Naive thymus-derived CD8-positive, alpha-beta T cell (primary cell): ENCODE measurements at regions not wholly inside any gene's neighbourhood (a gene's known extent, or its start where the extent isn't known, plus 50 kb on each side); places are given as distances from the start of the nearest gene placed in this dataset.

Experiments used
- ATAC-seq, 2 donors: fragments of 150-1000 bp; cut with Tn5 transposase in 1 of 2; sonication (Bioruptor Pico), chemical (Tn5 transposase) in 1 of 2; 1 replicate in 1 of 2; 2 replicates in 1 of 2; pipeline ENCODE4 v1.10.0; 2021; ENCODE audit warnings: mild to moderate bottlenecking in 2 of 2, moderate library complexity in 2 of 2
- POLR2A ChIA-PET: fragments of 350-600 bp; sonication (Branson Sonifier 250); formaldehyde crosslinking; loops from one replicate; lab custom pipeline; 2021; ENCODE audit warnings: antibody characterized with exemption; lab: Charles Lee
- DNase-seq, 10 donors: peaks; one replicate each; pipeline versions ENCODE4 v3.0.0 to v3.0.0-alpha.2; 2020 to 2022
- H3K27ac Mint-ChIP-seq, 10 donors: one replicate each; pipeline ENCODE4 v1.8.0; 2020 to 2022; ENCODE audit warnings: mild to moderate bottlenecking in 10 of 10, mixed read lengths in 10 of 10, moderate library complexity in 4 of 10, inconsistent platforms in 1 of 10
- H3K27me3 Mint-ChIP-seq, 5 donors: one replicate each; pipeline ENCODE4 v1.8.0; 2021 to 2022; ENCODE audit warnings: mixed read lengths in 5 of 5
- H3K36me3 Mint-ChIP-seq, 3 donors: one replicate each; pipeline ENCODE4 v1.8.0; 2020 to 2022; ENCODE audit warnings: mixed read lengths in 3 of 3, mild to moderate bottlenecking in 2 of 3, inconsistent platforms in 1 of 3
- H3K4me1 Mint-ChIP-seq, 4 donors: one replicate each; pipeline ENCODE4 v1.8.0; 2021 to 2022; ENCODE audit warnings: mixed read lengths in 4 of 4
- H3K4me3 Mint-ChIP-seq, 10 donors: one replicate each; pipeline ENCODE4 v1.8.0; 2020 to 2022; ENCODE audit warnings: mild to moderate bottlenecking in 10 of 10, mixed read lengths in 10 of 10, moderate library complexity in 6 of 10, inconsistent platforms in 1 of 10
- H3K9me3 Mint-ChIP-seq, 9 donors: one replicate each; pipeline ENCODE4 v1.8.0; 2020 to 2022; ENCODE audit warnings: mixed read lengths in 9 of 9, mild to moderate bottlenecking in 3 of 9, inconsistent platforms in 1 of 9, moderate library complexity in 1 of 9

DNA sequence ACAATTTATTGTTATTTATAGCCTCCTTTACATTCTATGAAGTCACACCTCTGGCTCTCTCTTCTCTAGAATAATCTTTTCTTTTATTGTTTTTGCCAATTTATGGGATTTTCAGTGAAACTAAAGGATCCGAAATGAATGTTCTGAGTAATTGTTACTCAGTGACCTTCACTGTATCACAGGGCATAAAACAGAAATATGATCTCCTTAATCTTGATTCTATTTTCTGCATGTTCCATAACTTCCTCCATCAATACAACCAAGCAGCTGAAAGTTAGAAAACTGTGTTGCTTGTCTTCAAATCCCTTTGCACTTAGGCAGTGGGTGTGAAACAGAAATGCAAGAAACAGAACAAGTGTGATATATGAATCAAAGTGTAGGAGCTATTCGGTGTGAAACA lies 57.4 kb upstream of the FERD3L start:
- H3K4me1 Mint-ChIP-seq, result no peaks in the 10 kb centered on the region
- DNase-seq (no peak), ATAC-seq (no peak)
- H3K9me3 Mint-ChIP-seq, result peaks cover 0 to 12% (median 3%) of the 10 kb centered on the region in 9 donors
- H3K27ac Mint-ChIP-seq, result no peak overlapping the region
- H3K27me3 Mint-ChIP-seq, result no peaks in the 10 kb centered on the region
- H3K4me3 Mint-ChIP-seq, result no peak overlapping the region
- no peaks in the 10 kb centered on the region for H3K36me3 Mint-ChIP-seq
- POLR2A ChIA-PET, result no interaction called here
